ENCODE measurements at regions not wholly inside any gene's neighbourhood (a gene's known extent, or its start where the extent isn't known, plus 50 kb on each side); places are given as distances from the start of the nearest gene placed in this dataset.

GRCh38 chr4:35975617-35976355 lies 268.5 kb downstream of the ARAP2 start:
- no peak for DNase-seq

GRCh38 chr4:35978551-35978950 lies 265.8 kb downstream of the ARAP2 start:
- no peak for DNase-seq

GRCh38 chr4:35982318-35982717 lies 262.0 kb downstream of the ARAP2 start:
- no peak for DNase-seq

GRCh38 chr4:35986537-35986936 lies 257.8 kb downstream of the ARAP2 start:
- no peak for DNase-seq

- no peak for DNase-seq
These were observed 250.7 kb downstream of the ARAP2 start for GRCh38 chr4:35993606-35994005.

GRCh38 chr4:36000941-36001557 lies 243.3 kb downstream of the ARAP2 start:
- no peak for DNase-seq

GRCh38 chr4:36003051-36003450 lies 241.3 kb downstream of the ARAP2 start:
- DNase-seq = no peak

GRCh38 chr4:36004204-36004851 lies 240.0 kb downstream of the ARAP2 start:
- DNase-seq = no peak

- no peak for DNase-seq
These were observed 238.1 kb downstream of the ARAP2 start for GRCh38 chr4:36006226-36006625.

GRCh38 chr4:36010397-36010929 lies 233.9 kb downstream of the ARAP2 start:
- no peak for DNase-seq

- no peak for DNase-seq
These were observed 232.9 kb downstream of the ARAP2 start for GRCh38 chr4:36011381-36011780.

- no peak for DNase-seq
These were observed 231.8 kb downstream of the ARAP2 start for GRCh38 chr4:36012503-36012902.

GRCh38 chr4:36013206-36013605 lies 231.1 kb downstream of the ARAP2 start:
- no peak for DNase-seq

Measured in NCI-H446 treated with DMSO at 0.1 percent for 48 hours (cell line).